WTC11 (cell line): ENCODE measurements at regions not wholly inside any gene's neighbourhood (a gene's known extent, or its start where the extent isn't known, plus 50 kb on each side); places are given as distances from the start of the nearest gene placed in this dataset.

ENCODE experiments used
- ATAC-seq: fragments of 200-7000 bp; cut with Tn5 transposase; 2 replicates; pipeline ENCODE4 v1.10.0; 2021; ENCODE audit warnings: mild to moderate bottlenecking, moderate library complexity
- CTCF ChIA-PET: fragments of 300-600 bp; sonication (Branson Sonifier 250); formaldehyde crosslinking; loops from one replicate; lab custom pipeline; 2021; ENCODE audit warnings: antibody characterized with exemption; lab: Charles Lee
- POLR2A ChIA-PET: fragments of 350-600 bp; sonication (Branson Sonifier 250); formaldehyde crosslinking; loops from one replicate; lab custom pipeline; 2021; ENCODE audit warnings: antibody characterized with exemption; lab: Charles Lee
- DNase-seq: peaks from one replicate; pipeline ENCODE4 v3.0.0; 2021; ENCODE audit warnings: low spot score
- H3K27ac Mint-ChIP-seq: 2 replicates; pipeline ENCODE4 v1.8.0; 2021; ENCODE audit warnings: mixed read lengths
- H3K27me3 Mint-ChIP-seq: 2 replicates; pipeline ENCODE4 v1.8.0; 2021; ENCODE audit warnings: low read depth, mild to moderate bottlenecking, moderate library complexity, mixed read lengths
- H3K36me3 Mint-ChIP-seq: 2 replicates; pipeline ENCODE4 v1.8.0; 2021; ENCODE audit warnings: mixed read lengths
- H3K4me1 Mint-ChIP-seq: 2 replicates; pipeline ENCODE4 v1.8.0; 2022; ENCODE audit warnings: mixed read lengths
- H3K4me3 Mint-ChIP-seq: 2 replicates; pipeline ENCODE4 v1.8.0; 2021; ENCODE audit warnings: mild to moderate bottlenecking, moderate library complexity, mixed read lengths
- H3K9me3 Mint-ChIP-seq: 2 replicates; pipeline ENCODE4 v1.8.0; 2021; ENCODE audit warnings: mixed read lengths
- CREM ChIP-seq: sonication (generic); formaldehyde crosslinking; IDR thresholded peaks from 2 replicates; pipeline ENCODE4 v1.8.1; 2022; ENCODE audit warnings: mild to moderate bottlenecking, missing genetic modification reagents, moderate library complexity
- ETV6 ChIP-seq: sonication (generic); formaldehyde crosslinking; IDR thresholded peaks from 2 replicates; pipeline ENCODE4 v1.8.1; 2022; ENCODE audit warnings: mild to moderate bottlenecking, missing genetic modification reagents
- FOXJ3 ChIP-seq: sonication (generic); formaldehyde crosslinking; IDR thresholded peaks from 2 replicates; pipeline ENCODE4 v1.9.0; 2021; ENCODE audit warnings: missing genetic modification reagents, mild to moderate bottlenecking, borderline replicate concordance
- FOXP4 ChIP-seq: sonication (generic); formaldehyde crosslinking; IDR thresholded peaks from 2 replicates; pipeline ENCODE4 v1.8.0; 2022; ENCODE audit warnings: mild to moderate bottlenecking, missing genetic modification reagents
- GTF2I ChIP-seq: fragments of 250-450 bp; sonication (Bioruptor Pico); conservative IDR thresholded peaks from 2 replicates; pipeline ENCODE4 v1.4.0; 2021; ENCODE audit warnings: mild to moderate bottlenecking
- HMGA2 ChIP-seq: fragments of 250-450 bp; sonication (Bioruptor Pico); IDR thresholded peaks from 2 replicates; pipeline ENCODE4 v1.4.0; 2021; ENCODE audit warnings: mild to moderate bottlenecking, moderate library complexity
- JUN ChIP-seq: sonication (generic); formaldehyde crosslinking; IDR thresholded peaks from 2 replicates; pipeline ENCODE4 v1.8.0; 2023; ENCODE audit warnings: mild to moderate bottlenecking, missing genetic modification reagents
- MLX ChIP-seq: sonication (generic); formaldehyde crosslinking; IDR thresholded peaks from 2 replicates; pipeline ENCODE4 v1.8.1; 2023; ENCODE audit warnings: mild to moderate bottlenecking, missing genetic modification reagents, moderate library complexity
- MXD4 ChIP-seq: fragments of 250-450 bp; sonication (Bioruptor Pico); IDR thresholded peaks from 2 replicates; pipeline ENCODE4 v1.8.0; 2021; ENCODE audit warnings: mild to moderate bottlenecking, moderate library complexity, borderline replicate concordance
- TCF7 ChIP-seq: sonication (generic); formaldehyde crosslinking; IDR thresholded peaks from 2 replicates; pipeline ENCODE4 v1.8.0; 2022; ENCODE audit warnings: mild to moderate bottlenecking, low read depth, missing genetic modification reagents, moderate library complexity
- ZNF121 ChIP-seq: sonication (generic); formaldehyde crosslinking; IDR thresholded peaks from 2 replicates; pipeline ENCODE4 v1.8.0; 2023; ENCODE audit warnings: missing genetic modification reagents
- ZNF263 ChIP-seq: sonication (generic); formaldehyde crosslinking; IDR thresholded peaks from 2 replicates; pipeline ENCODE4 v1.8.1; 2022; ENCODE audit warnings: low read depth, mild to moderate bottlenecking, moderate library complexity, missing genetic modification reagents
- ZNF396 ChIP-seq: fragments of 250-450 bp; sonication (Bioruptor Pico); IDR thresholded peaks from 2 replicates; pipeline ENCODE4 v1.8.0; 2021; ENCODE audit warnings: mild to moderate bottlenecking, moderate library complexity, borderline replicate concordance
- ZNF423 ChIP-seq: fragments of 250-450 bp; sonication (Bioruptor Pico); IDR thresholded peaks from 2 replicates; pipeline ENCODE4 v2.1.2; 2022; ENCODE audit warnings: mild to moderate bottlenecking, moderate library complexity
- TF ChIP-seq, protein P1 (sequence below): sonication (generic); formaldehyde crosslinking; IDR thresholded peaks from 2 replicates; pipeline ENCODE4 v1.8.1; 2023; ENCODE audit warnings: mild to moderate bottlenecking, missing genetic modification reagents, borderline replicate concordance
- TF ChIP-seq, protein P2 (sequence below): fragments of 250-450 bp; sonication (Bioruptor Pico); conservative IDR thresholded peaks from 2 replicates; pipeline ENCODE4 v1.9.0; 2021; ENCODE audit warnings: mild to moderate bottlenecking
- TF ChIP-seq, protein P3 (sequence below): sonication (generic); formaldehyde crosslinking; IDR thresholded peaks from 2 replicates; pipeline ENCODE4 v1.8.1; 2022; ENCODE audit warnings: low read depth, missing genetic modification reagents, borderline replicate concordance
- TF ChIP-seq, protein P4 (sequence below): sonication (generic); formaldehyde crosslinking; conservative IDR thresholded peaks from 2 replicates; pipeline ENCODE4 v1.8.1; 2023; ENCODE audit warnings: mild to moderate bottlenecking, low read depth, missing genetic modification reagents, moderate library complexity

GRCh38 chr4:187064033-187064432 lies 340.4 kb upstream of the FAT1 start:
- Mint-ChIP-seq H3K27me3 (no peaks in the 10 kb centered on the region), H3K36me3 (no peaks in the 10 kb centered on the region), H3K4me1 (peaks cover 23% of the 10 kb centered on the region), H3K27ac (no peak overlapping the region), H3K4me3 (no peak overlapping the region), H3K9me3 (no peaks in the 10 kb centered on the region)
- no peak for TF ChIP-seq TCF7 (CRISPR knock-in tag)
- no peak for TF ChIP-seq ETV6 (CRISPR knock-in tag)
- TF ChIP-seq JUN: no peak
- no peak for TF ChIP-seq ZNF121 (CRISPR knock-in tag)
- TF ChIP-seq, protein P1, sequence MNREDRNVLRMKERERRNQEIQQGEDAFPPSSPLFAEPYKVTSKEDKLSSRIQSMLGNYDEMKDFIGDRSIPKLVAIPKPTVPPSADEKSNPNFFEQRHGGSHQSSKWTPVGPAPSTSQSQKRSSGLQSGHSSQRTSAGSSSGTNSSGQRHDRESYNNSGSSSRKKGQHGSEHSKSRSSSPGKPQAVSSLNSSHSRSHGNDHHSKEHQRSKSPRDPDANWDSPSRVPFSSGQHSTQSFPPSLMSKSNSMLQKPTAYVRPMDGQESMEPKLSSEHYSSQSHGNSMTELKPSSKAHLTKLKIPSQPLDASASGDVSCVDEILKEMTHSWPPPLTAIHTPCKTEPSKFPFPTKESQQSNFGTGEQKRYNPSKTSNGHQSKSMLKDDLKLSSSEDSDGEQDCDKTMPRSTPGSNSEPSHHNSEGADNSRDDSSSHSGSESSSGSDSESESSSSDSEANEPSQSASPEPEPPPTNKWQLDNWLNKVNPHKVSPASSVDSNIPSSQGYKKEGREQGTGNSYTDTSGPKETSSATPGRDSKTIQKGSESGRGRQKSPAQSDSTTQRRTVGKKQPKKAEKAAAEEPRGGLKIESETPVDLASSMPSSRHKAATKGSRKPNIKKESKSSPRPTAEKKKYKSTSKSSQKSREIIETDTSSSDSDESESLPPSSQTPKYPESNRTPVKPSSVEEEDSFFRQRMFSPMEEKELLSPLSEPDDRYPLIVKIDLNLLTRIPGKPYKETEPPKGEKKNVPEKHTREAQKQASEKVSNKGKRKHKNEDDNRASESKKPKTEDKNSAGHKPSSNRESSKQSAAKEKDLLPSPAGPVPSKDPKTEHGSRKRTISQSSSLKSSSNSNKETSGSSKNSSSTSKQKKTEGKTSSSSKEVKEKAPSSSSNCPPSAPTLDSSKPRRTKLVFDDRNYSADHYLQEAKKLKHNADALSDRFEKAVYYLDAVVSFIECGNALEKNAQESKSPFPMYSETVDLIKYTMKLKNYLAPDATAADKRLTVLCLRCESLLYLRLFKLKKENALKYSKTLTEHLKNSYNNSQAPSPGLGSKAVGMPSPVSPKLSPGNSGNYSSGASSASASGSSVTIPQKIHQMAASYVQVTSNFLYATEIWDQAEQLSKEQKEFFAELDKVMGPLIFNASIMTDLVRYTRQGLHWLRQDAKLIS (CRISPR knock-in tag): no peak
- TF ChIP-seq, protein P2, sequence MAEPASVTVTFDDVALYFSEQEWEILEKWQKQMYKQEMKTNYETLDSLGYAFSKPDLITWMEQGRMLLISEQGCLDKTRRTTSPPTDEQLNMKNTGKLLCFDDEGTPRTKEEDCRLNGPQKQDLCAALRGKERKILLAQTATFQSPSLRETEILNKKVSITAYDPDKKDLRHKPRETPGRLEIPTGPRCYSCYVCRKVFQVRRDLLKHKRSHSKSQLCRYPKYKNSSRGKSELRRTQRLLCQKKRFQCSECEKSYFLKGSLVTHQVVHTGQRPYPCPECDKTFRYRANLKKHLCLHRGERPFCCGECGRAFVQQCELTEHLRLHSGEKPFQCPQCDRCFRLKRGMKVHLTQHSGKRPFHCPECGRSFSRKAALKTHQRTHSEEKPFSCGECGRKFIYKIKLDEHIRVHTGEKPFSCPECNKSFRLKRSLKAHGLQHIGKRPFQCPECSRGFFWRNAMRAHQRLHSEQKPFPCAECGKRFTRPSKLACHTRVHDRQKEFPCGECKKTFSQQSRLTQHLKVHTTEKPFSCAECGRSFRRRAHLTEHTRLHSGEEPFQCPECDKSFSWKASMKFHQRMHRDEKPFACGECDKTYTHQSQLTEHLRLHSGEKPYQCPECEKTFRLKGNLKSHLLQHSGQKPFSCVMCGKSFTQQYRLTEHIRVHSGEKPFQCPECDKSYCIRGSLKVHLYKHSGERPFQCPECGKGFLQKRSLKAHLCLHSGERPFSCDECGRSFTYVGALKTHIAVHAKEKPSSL (CRISPR knock-in tag): no peak
- no peak for TF ChIP-seq GTF2I (CRISPR knock-in tag)
- CTCF ChIA-PET: interaction anchor here (0.6 kb wide), 1 partner anchor 233 kb away, joined by 3 read pairs; no protein-coding TSS in a partner anchor
- ATAC-seq: no peak
- POLR2A ChIA-PET: interaction anchor here (0.7 kb wide), 1 partner anchor 103 kb away, joined by 3 read pairs; no protein-coding TSS in a partner anchor
- DNase-seq: no peak

- Mint-ChIP-seq H3K4me3 (no peak overlapping the region), H3K27ac (no peak overlapping the region), H3K9me3 (no peaks in the 10 kb centered on the region), H3K4me1 (peaks cover 30% of the 10 kb centered on the region), H3K36me3 (no peaks in the 10 kb centered on the region), H3K27me3 (peaks cover 11% of the 10 kb centered on the region)
- ATAC-seq (no peak), DNase-seq (no peak)
- POLR2A ChIA-PET: no interaction called here
- CTCF ChIA-PET: no interaction called here
- TF ChIP-seq, protein P3, sequence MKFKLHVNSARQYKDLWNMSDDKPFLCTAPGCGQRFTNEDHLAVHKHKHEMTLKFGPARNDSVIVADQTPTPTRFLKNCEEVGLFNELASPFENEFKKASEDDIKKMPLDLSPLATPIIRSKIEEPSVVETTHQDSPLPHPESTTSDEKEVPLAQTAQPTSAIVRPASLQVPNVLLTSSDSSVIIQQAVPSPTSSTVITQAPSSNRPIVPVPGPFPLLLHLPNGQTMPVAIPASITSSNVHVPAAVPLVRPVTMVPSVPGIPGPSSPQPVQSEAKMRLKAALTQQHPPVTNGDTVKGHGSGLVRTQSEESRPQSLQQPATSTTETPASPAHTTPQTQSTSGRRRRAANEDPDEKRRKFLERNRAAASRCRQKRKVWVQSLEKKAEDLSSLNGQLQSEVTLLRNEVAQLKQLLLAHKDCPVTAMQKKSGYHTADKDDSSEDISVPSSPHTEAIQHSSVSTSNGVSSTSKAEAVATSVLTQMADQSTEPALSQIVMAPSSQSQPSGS: no peak
- TF ChIP-seq, protein P4, sequence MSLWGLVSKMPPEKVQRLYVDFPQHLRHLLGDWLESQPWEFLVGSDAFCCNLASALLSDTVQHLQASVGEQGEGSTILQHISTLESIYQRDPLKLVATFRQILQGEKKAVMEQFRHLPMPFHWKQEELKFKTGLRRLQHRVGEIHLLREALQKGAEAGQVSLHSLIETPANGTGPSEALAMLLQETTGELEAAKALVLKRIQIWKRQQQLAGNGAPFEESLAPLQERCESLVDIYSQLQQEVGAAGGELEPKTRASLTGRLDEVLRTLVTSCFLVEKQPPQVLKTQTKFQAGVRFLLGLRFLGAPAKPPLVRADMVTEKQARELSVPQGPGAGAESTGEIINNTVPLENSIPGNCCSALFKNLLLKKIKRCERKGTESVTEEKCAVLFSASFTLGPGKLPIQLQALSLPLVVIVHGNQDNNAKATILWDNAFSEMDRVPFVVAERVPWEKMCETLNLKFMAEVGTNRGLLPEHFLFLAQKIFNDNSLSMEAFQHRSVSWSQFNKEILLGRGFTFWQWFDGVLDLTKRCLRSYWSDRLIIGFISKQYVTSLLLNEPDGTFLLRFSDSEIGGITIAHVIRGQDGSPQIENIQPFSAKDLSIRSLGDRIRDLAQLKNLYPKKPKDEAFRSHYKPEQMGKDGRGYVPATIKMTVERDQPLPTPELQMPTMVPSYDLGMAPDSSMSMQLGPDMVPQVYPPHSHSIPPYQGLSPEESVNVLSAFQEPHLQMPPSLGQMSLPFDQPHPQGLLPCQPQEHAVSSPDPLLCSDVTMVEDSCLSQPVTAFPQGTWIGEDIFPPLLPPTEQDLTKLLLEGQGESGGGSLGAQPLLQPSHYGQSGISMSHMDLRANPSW (CRISPR knock-in tag): no peak
- TF ChIP-seq CREM (CRISPR knock-in tag): no peak
- no peak for TF ChIP-seq ZNF263
- no peak for TF ChIP-seq ZNF396
- TF ChIP-seq ZNF423 (CRISPR knock-in tag): no peak
- TF ChIP-seq HMGA2: no peak
- no peak for TF ChIP-seq MXD4 (CRISPR knock-in tag)
- TF ChIP-seq, protein P1 (CRISPR knock-in tag): no peak
- no peak for TF ChIP-seq FOXP4
- TF ChIP-seq FOXJ3 (CRISPR knock-in tag): no peak
- no peak for TF ChIP-seq MLX (CRISPR knock-in tag)
These were observed 341.7 kb upstream of the FAT1 start for GRCh38 chr4:187065396-187065795.
